GM18909 (cell line): ENCODE measurements at regions not wholly inside any gene's neighbourhood (a gene's known extent, or its start where the extent isn't known, plus 50 kb on each side); places are given as distances from the start of the nearest gene placed in this dataset.

ENCODE experiments used
- ATAC-seq: cut with Tn5 transposase; IDR thresholded peaks from one replicate; pipeline ENCODE4 v1.9.1; 2021; ENCODE audit warnings: mild to moderate bottlenecking; ENCODE audit not compliant: unreplicated experiment, poor library complexity

DNA sequence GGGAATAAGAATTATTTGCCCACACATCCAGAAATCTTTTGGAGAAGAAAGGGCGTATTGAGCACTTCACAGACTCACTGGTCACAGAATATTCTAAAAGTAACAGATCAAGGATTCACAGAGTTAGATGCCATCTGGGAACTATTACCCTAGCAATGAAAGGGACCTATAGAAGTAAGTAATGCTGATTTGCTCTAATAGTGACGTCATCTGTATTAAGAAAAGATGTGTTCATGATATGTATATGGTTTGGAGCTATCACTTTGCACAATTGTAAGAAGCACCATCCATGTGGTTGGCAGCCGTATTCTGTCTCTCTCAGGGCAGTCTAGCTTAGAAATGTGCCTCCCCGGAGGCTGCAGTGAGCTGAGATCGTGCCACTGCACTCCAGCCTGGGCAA, 52.8 kb upstream of the SV2C start:
- ATAC-seq: no peak

DNA sequence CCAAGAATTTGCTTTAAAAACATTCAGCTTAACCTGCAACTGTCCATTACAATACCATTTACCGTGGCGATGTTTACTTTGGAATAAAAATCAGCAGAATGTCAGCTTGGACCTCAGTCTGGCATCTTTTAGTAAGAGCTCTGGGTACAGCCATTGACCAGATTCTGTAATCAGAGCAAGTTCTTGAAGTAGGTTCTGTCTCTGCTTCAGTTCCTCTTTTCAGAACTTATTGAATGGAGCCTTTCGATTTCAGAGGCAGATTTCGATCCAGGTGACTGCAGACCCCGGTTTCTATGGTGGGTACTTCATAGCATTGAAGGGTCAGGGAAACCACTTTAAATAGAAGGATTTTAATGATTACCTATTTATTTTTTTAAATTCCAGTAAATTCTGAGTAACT, 53.4 kb upstream of the SV2C start:
- no peak for ATAC-seq

DNA sequence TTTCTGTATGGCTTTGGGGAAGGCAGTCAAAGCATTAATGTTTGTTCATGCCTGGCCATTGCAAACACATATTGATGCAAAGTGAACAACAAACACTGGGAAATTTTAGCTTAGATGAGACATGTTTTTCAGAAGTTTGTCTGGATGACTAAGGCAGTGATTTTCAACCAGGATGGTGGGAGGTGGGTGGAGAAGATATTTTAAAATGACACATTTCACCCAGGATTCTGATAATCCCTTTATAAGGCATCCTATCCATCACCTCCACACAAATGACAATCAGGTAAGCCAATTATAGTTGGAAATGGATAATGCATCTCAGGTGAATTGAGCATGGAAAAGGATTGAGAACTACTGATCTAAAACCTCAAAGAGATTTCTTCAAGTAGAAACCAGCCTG, 57.4 kb upstream of the SV2C start:
- ATAC-seq: no peak

DNA sequence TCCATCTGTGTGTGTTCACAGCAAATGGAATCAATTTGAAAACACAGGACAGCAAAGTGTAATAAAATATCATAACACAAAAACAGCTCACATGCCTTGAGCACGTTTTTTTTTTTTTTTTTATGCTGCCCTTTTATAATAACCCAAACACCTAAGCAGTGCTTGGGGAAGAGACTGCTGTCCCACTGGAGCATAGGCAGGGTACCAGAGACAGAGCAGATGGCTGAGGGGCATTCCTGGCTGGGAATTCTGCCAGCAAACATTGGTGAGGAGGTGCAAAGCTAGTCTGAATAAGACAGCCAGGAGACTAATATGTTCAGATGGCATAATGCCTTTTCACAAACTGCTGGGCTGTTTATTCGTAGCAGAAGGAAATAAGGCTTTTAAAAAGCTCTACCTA, 58.1 kb upstream of the SV2C start:
- no peak for ATAC-seq

DNA sequence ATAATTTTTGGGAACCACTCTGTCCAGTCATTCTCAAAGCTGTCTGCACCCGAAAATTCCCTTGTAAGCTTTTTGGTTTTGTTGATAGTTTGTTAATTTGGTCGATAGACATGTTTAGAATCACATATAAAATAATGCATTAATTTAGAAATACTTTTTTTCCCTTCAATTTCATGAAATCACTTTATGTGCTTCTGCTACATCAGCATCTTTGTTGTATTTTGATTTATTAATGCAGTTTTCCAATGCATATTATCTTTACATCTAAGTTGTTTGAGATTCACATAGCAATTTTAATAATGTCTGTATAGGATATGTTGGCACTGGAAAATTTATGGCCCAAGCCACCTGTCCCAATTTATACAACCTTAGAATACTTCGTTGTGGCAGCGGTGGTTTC, 60.6 kb upstream of the SV2C start:
- ATAC-seq: no peak

DNA sequence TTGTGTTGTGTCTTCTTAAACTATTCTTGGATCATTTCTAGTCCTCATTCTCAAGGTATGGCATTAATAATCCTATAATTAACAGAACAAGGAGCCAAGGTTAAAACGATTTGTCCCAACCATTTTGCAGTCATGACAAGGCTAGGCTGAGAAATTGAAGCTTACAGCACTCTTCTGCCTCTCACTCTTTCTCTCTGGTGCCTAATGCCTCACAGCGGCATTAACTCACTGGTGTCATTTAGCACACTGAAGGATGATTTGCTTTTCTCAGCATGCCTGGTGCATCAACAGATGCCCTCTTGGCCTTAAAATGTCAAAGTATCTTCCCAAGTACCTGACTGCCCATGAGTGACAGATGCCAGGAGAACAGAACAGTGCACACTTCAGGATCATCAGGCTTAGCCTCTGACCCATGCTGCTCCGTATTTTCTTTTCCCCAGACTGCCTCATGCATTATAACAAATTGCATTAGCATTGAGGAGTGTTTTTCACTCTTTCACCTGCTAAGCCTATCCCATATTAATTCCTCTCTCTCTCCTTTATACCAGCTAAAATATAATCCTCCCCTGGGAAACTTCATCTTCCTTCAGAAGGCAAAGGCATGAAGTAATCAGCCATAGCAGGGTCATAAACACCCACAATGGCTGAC, 61.1 kb upstream of the SV2C start:
- no peak for ATAC-seq

DNA sequence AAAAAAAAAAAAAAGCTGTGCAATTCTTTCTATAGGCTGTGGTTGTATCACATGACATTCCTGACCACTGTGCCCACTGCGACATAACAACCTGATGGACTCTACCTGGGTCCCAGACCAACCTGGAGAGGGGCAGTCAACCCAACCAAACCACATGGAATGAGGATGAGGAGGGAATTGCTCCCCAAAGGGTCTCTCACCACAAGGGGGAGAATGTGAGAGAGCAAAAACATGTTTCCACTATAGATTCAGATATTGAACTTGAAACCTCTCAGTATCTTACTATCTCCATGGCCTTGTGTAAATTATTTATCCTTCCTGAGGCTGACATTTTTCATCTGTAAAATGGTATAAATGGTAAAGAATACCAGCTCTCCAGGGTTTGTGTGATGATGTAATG, 66.9 kb upstream of the SV2C start:
- ATAC-seq: no peak

DNA sequence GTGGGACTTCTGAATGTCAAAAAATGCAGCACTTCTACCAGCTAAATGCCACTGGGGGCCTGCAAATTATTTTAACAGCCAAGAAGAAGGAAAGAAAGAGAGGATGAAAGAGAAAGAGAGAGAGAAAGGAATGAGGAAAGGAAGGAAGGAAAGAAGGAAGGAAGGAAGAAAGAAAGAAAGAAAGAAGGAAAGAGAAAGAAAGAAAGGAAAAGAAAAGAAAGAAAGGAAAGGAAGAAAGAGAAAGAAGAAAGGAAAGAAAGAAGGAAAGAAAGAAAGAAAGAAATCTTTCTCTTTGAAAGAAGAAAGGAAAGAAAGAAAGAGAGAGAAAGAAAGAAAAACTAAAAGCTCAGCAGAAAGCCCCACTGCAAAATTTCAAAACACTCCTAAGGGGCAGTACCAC, 69.2 kb upstream of the SV2C start:
- no peak for ATAC-seq

DNA sequence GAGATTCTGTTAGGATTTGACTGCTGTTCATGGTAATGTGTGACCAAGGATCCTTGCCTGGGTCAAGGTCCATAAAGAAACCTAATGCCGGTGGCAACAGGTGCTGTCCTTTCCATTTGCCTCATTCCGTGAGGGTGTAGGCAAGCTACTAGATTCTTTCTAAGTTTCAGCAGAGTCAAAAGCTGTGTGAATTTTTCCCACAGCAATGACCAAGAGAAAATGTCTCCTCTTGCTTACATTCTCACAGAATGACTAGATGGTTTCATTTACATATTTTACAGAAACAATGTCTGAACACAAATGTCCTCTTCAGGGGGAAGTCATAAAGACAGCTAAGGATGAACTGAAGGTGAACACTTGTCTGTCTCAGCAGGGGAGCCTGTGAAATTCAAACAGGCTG, 75.3 kb upstream of the SV2C start:
- no peak for ATAC-seq

DNA sequence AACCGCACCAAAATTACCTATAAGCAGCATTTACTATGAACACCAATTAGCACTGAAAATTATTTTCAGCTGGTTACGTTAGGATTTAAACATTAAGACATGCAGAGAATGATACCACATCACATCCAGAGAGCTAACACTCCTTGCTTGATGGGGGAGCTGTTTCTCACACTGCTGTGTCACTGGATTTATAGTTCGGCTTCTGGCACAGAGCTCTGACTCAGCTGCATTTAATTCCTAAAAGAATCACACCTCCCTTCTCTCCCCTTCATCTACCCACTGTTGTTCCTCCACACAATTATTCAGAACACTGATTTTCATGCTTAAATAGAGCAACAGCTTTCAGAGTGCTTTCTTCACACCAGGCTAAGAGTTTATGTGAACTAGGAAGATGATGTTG, 82.6 kb upstream of the SV2C start:
- ATAC-seq: no peak

DNA sequence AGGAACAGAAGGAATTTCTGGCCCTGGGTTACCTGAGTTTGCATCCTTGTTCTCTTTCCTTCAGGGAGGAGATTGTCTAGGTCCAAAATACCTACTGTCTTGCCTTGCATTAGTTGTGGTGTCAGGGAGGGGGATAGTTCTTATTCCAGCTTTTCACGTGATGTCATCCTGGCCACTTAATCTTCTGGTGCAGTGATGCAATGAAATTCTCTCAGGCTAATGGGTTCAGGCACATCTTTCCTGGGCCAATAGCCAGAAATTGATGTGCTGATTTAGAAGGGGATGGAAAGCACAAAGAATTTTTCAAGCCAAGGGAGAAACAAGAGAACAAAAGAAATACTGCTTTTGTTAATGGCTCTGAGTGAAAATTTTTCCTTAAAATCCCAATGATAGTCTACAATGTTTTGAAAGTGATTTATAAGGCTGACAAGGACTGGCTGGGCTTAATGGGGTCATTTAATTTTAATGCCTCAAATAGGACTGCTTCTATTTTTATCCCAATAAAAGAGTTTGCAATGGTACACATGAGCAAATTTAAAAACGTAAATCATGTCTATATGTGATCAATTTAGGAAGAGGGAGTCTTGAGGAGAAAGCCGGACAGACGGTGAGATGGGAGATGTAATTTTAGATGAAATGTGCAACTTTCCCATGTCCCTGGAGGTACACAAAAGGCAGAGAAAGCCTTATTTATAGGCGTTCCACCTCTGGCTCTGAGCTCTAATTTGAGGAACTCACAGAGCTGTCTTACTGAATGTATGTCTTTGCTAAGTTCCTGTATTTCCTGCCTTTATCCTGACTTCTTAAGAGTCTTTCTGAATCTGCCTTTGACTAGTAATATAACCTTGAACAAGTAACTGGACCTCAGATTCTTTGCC, 89.3 kb upstream of the SV2C start:
- no peak for ATAC-seq

DNA sequence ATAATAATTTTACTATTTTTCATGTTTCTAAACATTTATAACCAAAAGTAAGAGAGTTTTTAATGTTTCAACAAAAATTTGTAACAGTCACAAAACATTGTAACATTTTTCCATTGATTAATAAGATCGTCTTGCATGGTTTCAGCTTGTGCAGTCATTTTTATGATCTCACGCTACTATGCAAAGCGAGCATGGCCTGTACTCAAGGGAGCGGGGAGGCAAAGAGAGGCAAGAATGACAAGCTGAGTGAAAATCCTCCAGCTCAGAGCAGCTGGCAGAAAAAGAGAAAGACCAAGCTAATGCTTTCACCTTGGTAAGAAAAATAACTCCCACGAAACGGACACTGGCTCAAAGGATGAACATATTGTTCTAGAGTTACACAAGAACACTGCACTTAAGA, 90.0 kb upstream of the SV2C start:
- no peak for ATAC-seq

DNA sequence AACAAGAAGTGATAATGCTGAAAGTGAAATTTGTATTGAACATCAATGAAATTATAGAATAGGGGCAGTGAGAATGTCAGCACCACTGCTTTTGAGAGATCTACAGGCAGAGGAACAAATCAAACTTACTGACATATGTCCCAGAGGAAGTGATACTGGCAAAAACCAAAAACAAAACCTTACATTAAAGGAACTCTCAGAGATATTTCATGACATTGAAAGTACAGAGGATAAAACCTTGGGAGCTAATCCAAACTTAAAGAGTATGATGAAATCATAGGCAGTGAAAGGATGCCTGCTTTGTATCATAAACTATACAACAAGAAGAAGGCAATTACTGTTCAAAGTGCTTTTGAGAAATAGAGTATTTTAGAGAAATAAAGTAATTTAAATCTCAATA, 90.4 kb upstream of the SV2C start:
- ATAC-seq: no peak

DNA sequence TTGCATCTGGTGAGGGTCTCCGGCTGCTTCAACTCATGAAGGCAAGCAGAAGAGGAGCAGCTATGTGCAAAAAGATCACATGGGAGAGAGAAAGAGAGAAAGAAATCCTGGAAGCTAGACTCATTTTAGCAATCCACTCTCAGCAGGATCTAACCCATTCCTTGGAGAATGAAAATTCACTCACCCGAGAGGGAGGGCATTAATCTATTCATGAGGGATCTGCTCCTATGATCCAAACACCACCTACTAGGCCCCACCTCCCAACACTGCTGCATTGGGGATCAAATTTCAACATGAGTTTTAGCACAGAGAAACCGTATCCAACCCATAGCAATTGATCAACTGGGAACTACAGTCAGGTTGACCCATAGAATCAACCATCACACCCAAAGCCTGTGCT, 98.1 kb upstream of the SV2C start:
- no peak for ATAC-seq

DNA sequence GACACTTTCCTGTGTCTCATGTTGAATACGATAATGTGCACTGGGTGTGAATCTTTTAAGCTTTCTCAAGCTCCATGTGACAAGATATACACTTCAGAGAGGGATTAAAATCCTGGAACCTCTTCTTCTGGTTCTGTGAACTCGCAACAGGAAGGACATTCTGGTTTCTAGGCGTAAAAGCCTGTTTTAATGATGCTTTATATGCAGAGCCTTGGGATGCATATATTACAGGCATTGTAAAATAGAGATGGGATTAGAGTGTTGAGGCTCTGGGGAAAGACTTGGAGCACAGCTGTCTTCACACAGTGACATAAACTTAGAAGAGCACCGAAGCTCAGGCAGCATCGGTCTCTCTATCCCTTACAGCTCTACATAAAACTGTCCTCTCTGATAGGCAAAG, 107.7 kb upstream of the SV2C start:
- ATAC-seq: no peak

DNA sequence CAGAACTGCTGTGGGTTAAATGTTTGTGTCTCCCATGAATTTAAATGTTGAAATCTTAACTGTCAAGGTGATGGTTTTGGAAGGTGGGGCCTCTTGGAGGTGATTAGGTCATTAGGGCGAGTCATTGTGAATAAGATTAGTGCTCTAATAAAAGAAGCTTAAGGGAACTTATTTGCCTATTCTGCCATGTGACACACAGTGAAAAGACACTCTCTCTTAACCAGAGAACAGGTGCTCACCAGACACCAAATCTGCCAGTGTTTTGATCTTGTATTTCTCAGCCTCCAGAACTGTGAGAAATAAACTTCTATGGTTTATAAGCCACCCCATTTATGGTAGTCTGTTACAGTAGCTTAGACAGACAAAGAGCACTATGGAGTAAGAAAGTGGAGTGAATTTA, 117.9 kb upstream of the SV2C start:
- ATAC-seq: no peak

DNA sequence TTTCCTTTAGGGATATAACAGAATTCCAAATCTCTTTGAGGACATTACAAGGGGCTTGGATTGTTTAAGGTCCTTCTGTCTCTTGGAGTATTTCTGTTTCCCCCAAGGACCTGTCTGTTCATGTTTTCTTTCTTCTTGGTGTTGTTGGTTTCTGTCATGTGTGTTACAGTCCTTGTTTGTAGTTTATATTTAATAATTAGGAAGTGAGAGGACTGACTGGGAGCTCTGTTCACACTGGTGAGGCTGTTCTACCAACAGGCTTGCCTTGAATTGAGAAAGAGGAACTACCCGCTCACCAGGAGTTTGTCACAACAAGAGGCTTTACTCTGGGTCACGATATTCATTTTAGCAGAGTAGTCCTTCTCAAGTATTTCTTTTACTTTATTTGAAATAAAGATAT, 119.2 kb upstream of the SV2C start:
- no peak for ATAC-seq

DNA sequence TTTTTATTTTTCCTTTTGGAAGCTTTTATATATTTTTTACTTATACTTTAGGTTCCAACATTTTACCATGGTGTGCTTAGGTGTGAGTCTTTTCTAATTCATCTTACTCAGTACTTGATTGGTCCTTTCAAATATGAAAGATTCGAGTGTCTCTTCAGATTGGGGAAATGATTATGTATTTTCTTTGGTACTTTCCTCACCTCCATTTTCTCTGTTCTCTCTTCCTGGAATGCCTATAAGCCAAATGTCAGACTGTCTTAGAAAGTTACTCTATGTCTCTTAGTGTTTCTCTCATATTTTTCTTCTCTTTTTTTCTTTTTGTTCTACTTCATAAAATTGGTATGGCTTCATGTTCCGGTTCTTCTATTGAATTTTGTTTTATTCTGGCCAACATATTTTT, 119.6 kb upstream of the SV2C start:
- no peak for ATAC-seq

DNA sequence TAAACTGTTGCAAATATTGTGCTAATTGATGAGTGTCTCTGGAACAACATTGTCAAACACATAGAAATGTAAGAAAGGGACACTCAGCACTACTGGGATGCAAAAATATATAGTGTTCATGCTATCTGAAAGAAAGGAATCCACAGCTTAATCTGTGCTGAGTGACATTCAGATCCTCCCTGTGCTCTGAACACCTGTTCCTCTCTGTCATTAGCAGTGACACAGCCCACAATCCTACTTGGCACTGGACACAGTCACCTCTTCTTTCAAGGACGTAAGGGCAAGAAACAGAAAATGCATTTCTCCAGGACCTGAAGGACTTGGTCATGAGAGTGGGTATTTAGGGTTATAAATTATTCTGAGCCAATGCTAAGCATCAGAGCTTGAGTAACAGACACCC, 121.4 kb upstream of the SV2C start:
- no peak for ATAC-seq

DNA sequence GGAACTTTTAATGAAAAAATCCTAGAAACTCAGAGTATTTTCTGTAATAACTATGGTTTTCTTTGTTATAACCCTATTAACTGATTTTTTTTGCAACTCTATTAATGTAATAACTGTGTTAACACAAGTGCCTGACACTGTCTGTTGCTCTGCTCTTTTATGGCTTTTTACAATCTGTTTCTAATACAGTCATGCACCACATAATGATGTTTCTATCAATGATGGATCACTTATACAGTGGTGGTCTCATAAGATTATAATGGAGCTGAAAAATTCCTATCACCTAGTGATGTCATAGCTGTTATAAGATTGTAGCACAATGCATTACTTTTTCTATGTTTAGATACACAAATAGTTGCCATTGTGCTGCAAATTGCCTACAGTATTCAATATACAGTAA, 123.1 kb upstream of the SV2C start:
- ATAC-seq: no peak

DNA sequence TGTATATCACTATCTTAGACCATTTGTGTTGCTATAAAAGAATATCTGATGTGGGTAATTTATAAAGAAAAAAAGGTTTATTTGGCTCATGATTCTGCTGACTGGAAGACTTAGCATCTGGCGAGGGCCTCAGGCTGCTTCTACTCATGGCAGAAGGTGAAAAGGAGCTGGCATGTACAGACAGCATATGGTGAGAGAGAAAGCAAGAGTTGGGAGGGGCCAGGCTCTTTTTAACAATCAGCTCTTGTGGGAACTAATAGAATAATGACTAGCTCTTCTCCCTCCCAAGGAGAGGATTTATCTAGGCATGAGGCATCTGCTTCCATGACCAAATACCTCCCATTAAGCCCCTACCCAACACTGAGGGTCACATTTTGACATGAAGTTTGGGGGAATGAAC, 130.2 kb upstream of the SV2C start:
- no peak for ATAC-seq

DNA sequence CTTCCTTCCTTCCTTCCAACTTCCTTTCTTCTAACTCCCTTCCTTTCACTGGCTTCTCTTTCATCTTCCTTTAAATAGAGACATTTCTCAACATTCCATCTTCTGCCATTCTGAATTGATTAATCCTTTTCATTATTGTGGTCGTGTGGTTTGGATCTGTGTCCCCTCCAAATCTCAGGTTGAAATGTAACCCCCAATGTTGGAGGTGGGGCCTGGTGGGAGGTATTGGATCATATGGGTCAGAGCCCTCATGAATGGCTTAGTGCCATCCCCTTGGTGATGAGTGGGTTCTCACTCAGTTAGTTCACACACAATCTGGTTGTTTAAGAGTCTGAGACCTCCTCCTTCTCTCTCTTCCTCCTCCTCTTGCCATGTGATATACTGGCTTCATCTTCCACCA, 130.9 kb upstream of the SV2C start:
- ATAC-seq: no peak
